Sigmoid colon (tissue), 6 donors: ENCODE measurements at regions not wholly inside any gene's neighbourhood (a gene's known extent, or its start where the extent isn't known, plus 50 kb on each side); places are given as distances from the start of the nearest gene placed in this dataset.
A peak's percentile ranks its signal among the peaks of the same experiment; 100 is the strongest.
"Not testable (repeated sequence)": the region's sequence is repeated elsewhere in the genome, so short reads cannot be mapped to it uniquely, and the experiment has no call there.

Source experiments
- DNase-seq: peaks from one replicate; pipeline ENCODE4 v3.0.0-alpha.2; 2019
- H3K27ac ChIP-seq, 4 donors: fragments of 200-600 bp; sonication (generic); one replicate each; pipeline ENCODE4 v1.5.1; 2016 to 2019; ENCODE audit warnings: mild to moderate bottlenecking in 1 of 4
- H3K27me3 ChIP-seq, 3 donors: fragments of 200-600 bp; sonication (generic); one replicate each; pipeline ENCODE4 v1.5.1; 2019; ENCODE audit warnings: mild to moderate bottlenecking in 1 of 3
- H3K36me3 ChIP-seq, 4 donors: fragments of 200-600 bp; sonication (generic); one replicate each; pipeline ENCODE4 v1.5.1; 2016 to 2019
- H3K4me1 ChIP-seq, 4 donors: fragments of 200-600 bp; sonication (generic); one replicate each; pipeline ENCODE4 v1.5.1; 2017 to 2019
- H3K4me3 ChIP-seq, 4 donors: fragments of 200-600 bp; sonication (generic); one replicate each; pipeline ENCODE4 v1.5.1; 2017 to 2019; ENCODE audit warnings: mild to moderate bottlenecking in 2 of 4, moderate library complexity in 1 of 4
- H3K9me3 ChIP-seq, 4 donors: fragments of 200-600 bp in 3 of 4; sonication (generic) in 3 of 4; one replicate each; pipeline versions ENCODE4 v1.5.1 to v1.6.1; 2013 to 2019
- CTCF ChIP-seq, 4 experiments: fragments of 450-650 bp in 3 of 4; fragments of 200-600 bp in 1 of 4; IDR thresholded peaks; one replicate each; pipeline ENCODE4 v1.5.1; 2016 to 2019; ENCODE audit warnings: antibody characterized with exemption in 4 of 4, mild to moderate bottlenecking in 3 of 4, moderate library complexity in 2 of 4
- EP300 ChIP-seq, 4 donors: sonication (generic); formaldehyde crosslinking; IDR thresholded peaks; one replicate each; pipeline ENCODE4 v1.6.1; 2017; ENCODE audit warnings: antibody characterized with exemption in 4 of 4
- POLR2A ChIP-seq, 2 donors: fragments of 450-650 bp; IDR thresholded peaks; one replicate each; pipeline ENCODE4 v1.6.1; 2016; ENCODE audit warnings: antibody characterized with exemption in 2 of 2, mild to moderate bottlenecking in 2 of 2, moderate library complexity in 2 of 2
- POLR2AphosphoS5 ChIP-seq, 4 donors: sonication (generic); formaldehyde crosslinking; IDR thresholded peaks; one replicate each; pipeline ENCODE4 v1.6.1; 2017; ENCODE audit warnings: antibody characterized with exemption in 4 of 4
- WGBS, 2 donors: extraction: QIAGEN DNeasy Blood & Tissue Kit; methylation state at CpG; one replicate each; pipeline ENCODE4 v1.1.7; 2013; 5-methylcytosine and 5-hydroxymethylcytosine counted together
- intact Hi-C: fragments of 100-400 bp; cut with DNase I; formaldehyde crosslinking; loops from one replicate; pipeline ENCODE4 v1.15.1; 2023
- donor health status: healthy with polysubstance abuse.
- donor health status: healthy.

GRCh38 chr20:53863923-53864641 lies 206.3 kb downstream of the BCAS1 start:
- DNase-seq, H3K27ac ChIP-seq, H3K27me3 ChIP-seq, H3K36me3 ChIP-seq, H3K9me3 ChIP-seq, intact Hi-C loops, H3K4me3 ChIP-seq: not testable (repeated sequence)
- H3K4me1 ChIP-seq = peaks cover 0 to 31% (median 25%) of the 10 kb centered on the region in 4 donors
- WGBS, 2 donors = 16 to 55% methylated on average over 10 of the region's 10 CpGs

- H3K27me3 ChIP-seq, H3K9me3 ChIP-seq, DNase-seq, H3K36me3 ChIP-seq, H3K27ac ChIP-seq, intact Hi-C loops, H3K4me3 ChIP-seq: not testable (repeated sequence)
- 77 to 86% methylated on average over 3 of the region's 3 CpGs for WGBS, 2 donors
- peaks cover 0 to 31% (median 25%) of the 10 kb centered on the region in 4 donors for H3K4me1 ChIP-seq
Measured at GRCh38 chr20:53863535-53863922, 206.9 kb downstream of the BCAS1 start.

GRCh38 chr20:53863039-53863438 lies 207.4 kb downstream of the BCAS1 start:
- H3K27me3 ChIP-seq, DNase-seq, H3K9me3 ChIP-seq, intact Hi-C loops, H3K27ac ChIP-seq, H3K4me3 ChIP-seq, H3K36me3 ChIP-seq: not testable (repeated sequence)
- WGBS, 2 donors = 86 to 88% methylated on average over 5 of the region's 5 CpGs
- H3K4me1 ChIP-seq = peaks cover 0 to 31% (median 26%) of the 10 kb centered on the region in 4 donors

- H3K36me3 ChIP-seq, intact Hi-C loops, H3K27me3 ChIP-seq, H3K4me3 ChIP-seq, DNase-seq, H3K27ac ChIP-seq, H3K9me3 ChIP-seq: not testable (repeated sequence)
- WGBS, 2 donors = 96 to 97% methylated on average over 4 of the region's 4 CpGs
- H3K4me1 ChIP-seq = peaks cover 0 to 34% (median 28%) of the 10 kb centered on the region in 4 donors
Measured at GRCh38 chr20:53862490-53862889, 207.9 kb downstream of the BCAS1 start.

GRCh38 chr20:53862136-53862397 lies 208.3 kb downstream of the BCAS1 start:
- H3K9me3 ChIP-seq, H3K36me3 ChIP-seq, H3K27ac ChIP-seq, H3K4me3 ChIP-seq, DNase-seq, H3K27me3 ChIP-seq, intact Hi-C loops: not testable (repeated sequence)
- WGBS, 2 donors = 76 to 93% methylated on average over 1 of the region's 1 CpG
- H3K4me1 ChIP-seq = peaks cover 0 to 32% (median 25%) of the 10 kb centered on the region in 4 donors

DNA sequence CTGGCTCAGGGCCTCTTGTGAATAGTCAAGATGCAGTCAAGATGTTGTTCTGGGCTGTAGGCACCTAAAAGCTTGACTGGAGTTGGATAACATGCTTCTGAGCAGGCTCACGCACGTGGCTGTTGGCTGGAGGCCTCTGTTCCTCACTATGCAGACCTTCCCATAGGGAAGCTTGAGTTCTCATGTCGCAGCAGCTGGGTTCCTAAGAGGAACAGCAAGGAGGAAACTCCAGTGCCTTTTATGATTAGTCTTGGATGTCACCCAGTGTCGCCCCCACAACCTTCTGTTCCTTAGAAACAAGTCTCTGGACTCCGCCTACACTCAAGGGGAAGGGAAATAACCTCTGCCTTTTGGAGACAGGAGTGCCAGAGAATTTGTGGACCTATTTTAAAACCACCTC lies 210.7 kb downstream of the BCAS1 start:
- Histone ChIP-seq H3K27me3 (no peaks in the 10 kb centered on the region), H3K27ac (peak overlapping the region in 1 of 4 donors; percentile 3), H3K4me3 (no peak overlapping the region), H3K4me1 (peaks cover 0 to 8% (median 4%) of the 10 kb centered on the region in 4 donors), H3K36me3 (no peaks in the 10 kb centered on the region), H3K9me3 (no peaks in the 10 kb centered on the region)
- peak; percentile 83 for DNase-seq
- intact Hi-C loops = no loop called here
- no peak for TF ChIP-seq EP300 (IDR thresholded peaks at IDR 0.05)
- TF ChIP-seq POLR2A (IDR thresholded peaks at IDR 0.05) = no peak
- TF ChIP-seq POLR2AphosphoS5 (IDR thresholded peaks at IDR 0.05) = no peak
- 44 to 63% methylated on average over 5 of the region's 5 CpGs for WGBS, 2 donors

GRCh38 chr20:53859009-53859408 lies 211.4 kb downstream of the BCAS1 start:
- H3K27ac ChIP-seq, H3K27me3 ChIP-seq, H3K9me3 ChIP-seq, intact Hi-C loops, H3K4me3 ChIP-seq, DNase-seq, H3K36me3 ChIP-seq, H3K4me1 ChIP-seq: not testable (repeated sequence)
- WGBS, 2 donors = 86 to 95% methylated on average over 5 of the region's 5 CpGs

DNA sequence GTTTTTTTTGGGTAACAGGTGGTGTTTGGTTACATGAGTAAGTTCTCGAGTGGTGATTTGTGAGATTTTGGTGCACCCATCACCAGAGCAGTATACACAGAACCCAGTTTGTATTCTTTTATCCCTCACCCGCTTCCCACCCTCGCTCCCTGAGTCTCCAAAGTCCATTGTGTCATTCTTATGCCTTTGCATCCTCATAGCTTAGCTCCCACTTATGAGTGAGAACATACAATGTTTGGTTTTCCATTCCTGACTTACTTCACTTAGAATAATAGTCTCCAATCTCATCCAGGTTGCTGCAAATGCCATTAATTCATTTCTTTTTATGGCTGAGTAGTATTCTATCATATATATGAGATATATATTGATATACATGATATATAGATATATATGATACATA lies 211.9 kb downstream of the BCAS1 start:
- intact Hi-C loops, H3K27me3 ChIP-seq, DNase-seq, H3K9me3 ChIP-seq, H3K4me1 ChIP-seq, H3K36me3 ChIP-seq, H3K27ac ChIP-seq, H3K4me3 ChIP-seq: not testable (repeated sequence)
- WGBS, 2 donors = 30 to 84% methylated on average over 3 of the region's 3 CpGs

- Histone ChIP-seq H3K4me1 (peaks cover 0 to 7% (median 3%) of the 10 kb centered on the region in 4 donors), H3K27me3 (no peaks in the 10 kb centered on the region), H3K27ac (no peak overlapping the region), H3K9me3 (no peaks in the 10 kb centered on the region), H3K4me3 (no peak overlapping the region), H3K36me3 (no peaks in the 10 kb centered on the region)
- no peak for TF ChIP-seq POLR2A (IDR thresholded peaks at IDR 0.05)
- TF ChIP-seq CTCF (IDR thresholded peaks at IDR 0.05) = no peak
- no peak for TF ChIP-seq POLR2AphosphoS5 (IDR thresholded peaks at IDR 0.05)
- TF ChIP-seq EP300 (IDR thresholded peaks at IDR 0.05) = no peak
- intact Hi-C loops = no loop called here
- 13 to 47% methylated on average over 7 of the region's 7 CpGs for WGBS, 2 donors
- no peak for DNase-seq
Measured at GRCh38 chr20:53857723-53858236, 212.6 kb downstream of the BCAS1 start.
